ACC112 (cell line): ENCODE measurements at regions not wholly inside any gene's neighbourhood (a gene's known extent, or its start where the extent isn't known, plus 50 kb on each side); places are given as distances from the start of the nearest gene placed in this dataset.

Source experiments
- H2AFZ ChIP-seq: fragments of 200-600 bp; sonication (generic); one replicate; pipeline ENCODE4 v1.6.0; 2017; ENCODE audit warnings: antibody characterized with exemption, low read length; ENCODE audit not compliant: unreplicated experiment
- H3K27ac ChIP-seq: fragments of 200-600 bp; sonication (generic); 2 replicates; pipeline ENCODE4 v1.5.1; 2014; ENCODE audit warnings: low read depth, mild to moderate bottlenecking, antibody characterized with exemption, low read length, moderate library complexity
- H3K27me3 ChIP-seq: fragments of 200-600 bp; sonication (generic); 2 replicates; pipeline ENCODE4 v1.6.1; 2014; ENCODE audit warnings: mild to moderate bottlenecking, antibody characterized with exemption, low read length, moderate library complexity, mixed read lengths; ENCODE audit not compliant: insufficient read depth
- H3K36me3 ChIP-seq: fragments of 200-600 bp; sonication (generic); 2 replicates; pipeline ENCODE4 v1.6.1; 2016; ENCODE audit warnings: mild to moderate bottlenecking, antibody characterized with exemption, low read length, moderate library complexity, mixed read lengths; ENCODE audit not compliant: insufficient read depth
- H3K4me1 ChIP-seq: fragments of 200-600 bp; sonication (generic); one replicate; pipeline ENCODE4 v1.6.1; 2016; ENCODE audit warnings: low read length, mixed read lengths; ENCODE audit not compliant: insufficient read depth, unreplicated experiment, control insufficient read depth
- H3K4me3 ChIP-seq: fragments of 200-600 bp; sonication (generic); 2 replicates; pipeline ENCODE4 v1.5.1; 2014; ENCODE audit warnings: mild to moderate bottlenecking, low read depth, low read length
- H3K79me2 ChIP-seq: fragments of 200-600 bp; sonication (generic); one replicate; pipeline ENCODE4 v1.6.0; 2016; ENCODE audit warnings: low read length; ENCODE audit not compliant: control insufficient read depth, unreplicated experiment, insufficient read depth

DNA sequence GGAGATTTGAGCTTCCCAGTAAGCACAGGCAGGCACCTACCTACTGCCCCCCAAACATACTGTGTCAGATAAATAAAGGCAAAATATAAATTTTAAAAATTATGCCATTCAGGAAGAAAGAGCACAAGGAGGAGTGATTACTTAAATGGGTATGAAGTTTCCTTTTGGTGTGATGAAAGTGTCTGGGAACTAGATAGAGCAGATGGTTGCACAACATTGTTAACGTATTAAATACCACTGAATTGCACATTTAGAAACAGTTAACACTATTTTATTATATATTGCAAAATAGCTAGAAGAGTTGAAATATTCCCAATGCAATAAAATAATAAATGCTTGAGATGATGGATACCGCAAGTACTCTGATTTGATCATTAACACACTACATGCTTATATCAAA, 374.7 kb upstream of the FGF13 start:
- Histone ChIP-seq H3K4me3 (no peak overlapping the region), H3K27me3 (no peaks in the 10 kb centered on the region), H3K36me3 (no peaks in the 10 kb centered on the region), H3K79me2 (no peaks in the 10 kb centered on the region), H3K4me1 (no peaks in the 10 kb centered on the region), H2AFZ (no peak overlapping the region), H3K27ac (no peak overlapping the region)

DNA sequence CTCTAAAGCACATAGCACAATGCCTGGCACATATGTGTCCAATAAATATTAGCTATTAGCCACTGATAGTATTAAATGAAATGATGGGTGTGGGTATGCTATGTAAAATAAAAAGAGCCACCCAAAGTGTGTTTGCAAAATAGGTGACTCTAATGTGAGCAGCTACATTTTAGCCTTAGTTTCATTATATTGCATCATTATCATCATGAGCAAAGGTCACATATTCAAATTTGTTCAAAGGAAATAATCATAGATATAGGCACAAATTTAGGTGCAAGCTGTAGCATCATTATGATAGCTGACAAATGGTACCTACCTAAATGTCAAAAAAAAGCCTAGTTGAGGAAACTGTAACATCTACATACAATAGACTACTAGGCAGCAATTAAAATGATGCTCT, 373.9 kb upstream of the FGF13 start:
- Histone ChIP-seq H3K36me3 (no peaks in the 10 kb centered on the region), H2AFZ (no peak overlapping the region), H3K79me2 (no peaks in the 10 kb centered on the region), H3K4me3 (no peak overlapping the region), H3K4me1 (no peaks in the 10 kb centered on the region), H3K27ac (no peak overlapping the region), H3K27me3 (no peaks in the 10 kb centered on the region)

DNA sequence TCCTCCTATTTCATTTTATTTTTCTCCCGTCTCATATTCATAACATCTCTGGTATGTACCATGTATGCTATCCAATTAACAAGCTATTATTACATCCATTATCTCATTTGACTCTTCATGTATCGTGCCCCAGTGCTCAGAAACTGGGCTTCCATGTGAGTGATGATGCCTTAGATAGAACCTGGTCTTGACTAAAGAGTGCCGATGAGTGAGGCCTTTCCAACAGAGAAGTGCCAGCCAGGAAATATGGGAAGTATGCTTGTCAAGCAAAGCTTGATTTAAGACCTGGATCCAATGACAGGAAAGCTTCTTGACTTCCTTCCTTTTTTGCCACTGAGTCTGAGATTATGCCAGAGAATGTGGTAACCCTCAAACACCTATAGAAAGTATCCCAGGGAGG, 371.7 kb upstream of the FGF13 start:
- no peaks in the 10 kb centered on the region for H3K36me3 ChIP-seq
- no peaks in the 10 kb centered on the region for H3K79me2 ChIP-seq
- no peak overlapping the region for H3K27ac ChIP-seq
- peaks cover 2% of the 10 kb centered on the region for H3K4me1 ChIP-seq
- no peaks in the 10 kb centered on the region for H3K27me3 ChIP-seq
- no peak overlapping the region for H3K4me3 ChIP-seq
- no peak overlapping the region for H2AFZ ChIP-seq

GRCh38 chrX:139081965-139082364, 370.4 kb upstream of the FGF13 start:
- H3K27me3 ChIP-seq, result no peaks in the 10 kb centered on the region
- no peak overlapping the region for H3K27ac ChIP-seq
- no peaks in the 10 kb centered on the region for H3K36me3 ChIP-seq
- no peaks in the 10 kb centered on the region for H3K79me2 ChIP-seq
- no peak overlapping the region for H2AFZ ChIP-seq
- H3K4me3 ChIP-seq, result no peak overlapping the region
- peaks cover 5% of the 10 kb centered on the region for H3K4me1 ChIP-seq

DNA sequence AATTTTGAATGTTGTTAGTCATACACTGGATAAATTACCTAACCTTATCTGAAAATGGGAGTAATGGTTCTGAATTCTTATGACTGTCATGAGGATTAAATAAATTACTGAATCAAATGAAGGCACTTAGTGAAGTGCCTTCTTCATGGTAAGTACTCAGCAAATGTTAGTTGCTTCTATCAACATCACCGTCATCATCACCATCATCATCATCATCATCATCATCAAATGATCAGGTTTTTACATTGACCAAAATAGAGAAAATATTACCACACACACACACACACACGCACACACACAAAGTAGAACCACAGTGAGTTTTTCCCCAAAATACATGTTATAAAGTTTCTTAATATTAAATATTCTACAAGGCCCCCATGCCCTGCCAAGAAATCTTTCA, 368.3 kb upstream of the FGF13 start:
- no peak overlapping the region for H3K27ac ChIP-seq
- H3K36me3 ChIP-seq, result no peaks in the 10 kb centered on the region
- no peak overlapping the region for H2AFZ ChIP-seq
- H3K4me1 ChIP-seq, result peaks cover 5% of the 10 kb centered on the region
- no peaks in the 10 kb centered on the region for H3K79me2 ChIP-seq
- H3K4me3 ChIP-seq, result no peak overlapping the region
- H3K27me3 ChIP-seq, result no peaks in the 10 kb centered on the region

DNA sequence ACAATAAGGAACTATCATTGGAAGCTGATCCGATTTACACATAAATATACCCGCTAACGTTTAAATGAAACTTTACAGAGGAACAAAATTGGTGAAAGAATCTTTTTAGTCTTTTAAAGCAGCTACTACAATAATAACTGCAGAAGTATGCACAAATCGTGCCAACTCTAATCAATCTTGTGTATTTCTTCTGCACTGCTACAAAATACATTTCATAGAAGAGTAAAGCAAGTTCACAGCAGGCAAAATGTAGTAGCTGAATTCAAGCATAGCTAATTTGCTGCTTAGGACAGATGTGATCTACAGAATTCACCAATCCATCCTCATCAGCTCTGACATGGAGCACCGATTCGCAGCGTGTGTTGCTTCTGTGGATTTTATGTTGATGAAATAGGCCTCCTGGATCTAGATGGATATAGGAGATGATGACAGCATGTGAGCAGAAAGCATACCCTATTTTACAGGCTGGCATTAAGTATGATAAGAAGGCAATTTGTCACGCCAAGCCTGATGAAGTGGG, 367.3 kb upstream of the FGF13 start:
- H2AFZ ChIP-seq, result no peak overlapping the region
- peaks cover 5% of the 10 kb centered on the region for H3K4me1 ChIP-seq
- H3K4me3 ChIP-seq, result no peak overlapping the region
- no peaks in the 10 kb centered on the region for H3K27me3 ChIP-seq
- 0 out of 2 replicates have a peak overlapping the region, but pooled peaks have one; percentile 85 for H3K27ac ChIP-seq
- no peaks in the 10 kb centered on the region for H3K36me3 ChIP-seq
- H3K79me2 ChIP-seq, result no peaks in the 10 kb centered on the region

DNA sequence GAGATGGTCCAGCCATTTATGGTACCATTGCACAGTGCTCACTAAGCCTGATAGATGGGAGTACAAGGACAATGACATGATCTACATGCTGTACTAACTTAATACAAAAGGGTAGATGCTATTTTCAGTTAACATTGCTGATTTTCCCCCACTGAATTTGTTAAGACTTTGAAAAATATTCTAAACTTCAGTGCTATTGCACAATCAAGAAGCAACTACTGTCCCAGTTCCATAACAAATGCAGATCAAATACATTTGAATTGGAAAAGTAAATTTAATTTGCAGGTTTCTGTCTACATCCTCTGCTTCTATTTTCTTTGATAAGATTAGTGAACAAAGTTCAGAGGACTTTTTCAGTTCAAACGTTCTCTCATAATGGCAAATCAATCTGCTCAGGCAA, 366.8 kb upstream of the FGF13 start:
- Histone ChIP-seq H3K27me3 (no peaks in the 10 kb centered on the region), H3K36me3 (no peaks in the 10 kb centered on the region), H3K27ac (peak overlapping the region; percentile 85), H3K79me2 (no peaks in the 10 kb centered on the region), H2AFZ (no peak overlapping the region), H3K4me3 (no peak overlapping the region), H3K4me1 (peaks cover 8% of the 10 kb centered on the region)

DNA sequence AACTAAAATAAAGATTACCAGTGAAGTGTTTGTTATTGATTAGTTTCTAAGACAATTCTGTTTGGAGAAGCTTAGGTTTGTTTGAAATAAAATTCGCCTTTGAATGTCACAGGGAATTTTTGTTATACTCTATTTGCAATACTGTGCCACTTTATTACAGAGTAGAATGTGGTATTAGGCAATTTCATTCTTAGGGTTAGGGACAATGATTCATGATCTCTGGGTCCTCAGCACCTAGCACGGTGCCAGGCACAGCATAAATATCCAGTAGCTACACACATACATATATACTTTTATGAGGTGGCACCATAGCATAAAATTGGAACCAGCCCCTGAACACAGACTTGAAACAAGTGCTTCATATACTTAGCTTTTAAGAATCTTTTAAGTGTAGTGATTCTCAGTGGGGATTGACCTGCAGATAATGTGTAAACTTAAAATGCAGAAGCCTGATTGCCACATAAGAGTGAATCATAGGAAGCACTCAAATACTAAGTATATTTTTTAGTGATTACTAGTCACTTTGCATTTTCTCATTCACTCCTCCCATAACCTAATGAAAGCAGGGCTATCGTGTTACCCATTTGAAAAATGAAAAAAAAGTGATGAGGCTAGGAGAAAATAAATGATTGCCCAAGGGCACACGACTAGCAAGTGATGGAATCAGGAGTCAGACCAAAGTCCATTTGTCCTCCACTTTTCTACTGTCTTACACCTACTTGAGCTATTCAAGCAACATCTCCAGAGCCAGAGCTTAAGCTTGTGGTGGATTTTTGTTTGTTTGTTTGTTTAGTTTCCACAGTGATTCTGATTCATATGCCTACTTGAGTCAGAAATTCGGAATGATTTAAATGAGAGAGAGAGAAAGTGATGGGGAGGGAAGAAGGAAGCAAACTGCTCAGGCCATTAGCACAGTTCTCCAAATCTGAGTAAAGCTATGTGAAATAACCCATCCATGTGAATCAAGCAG, 366.0 kb upstream of the FGF13 start:
- peaks cover 8% of the 10 kb centered on the region for H3K4me1 ChIP-seq
- H3K79me2 ChIP-seq, result no peaks in the 10 kb centered on the region
- H3K4me3 ChIP-seq, result 0 out of 2 replicates have a peak overlapping the region, but pooled peaks have one; percentile 16
- H3K27me3 ChIP-seq, result no peaks in the 10 kb centered on the region
- no peaks in the 10 kb centered on the region for H3K36me3 ChIP-seq
- H3K27ac ChIP-seq, result peak overlapping the region; percentile 85
- no peak overlapping the region for H2AFZ ChIP-seq

- Histone ChIP-seq H3K79me2 (no peaks in the 10 kb centered on the region), H3K27ac (no peak overlapping the region), H2AFZ (no peak overlapping the region), H3K36me3 (no peaks in the 10 kb centered on the region), H3K4me1 (no peaks in the 10 kb centered on the region), H3K4me3 (no peak overlapping the region), H3K27me3 (no peaks in the 10 kb centered on the region)
Measured at GRCh38 chrX:139063364-139063763, 351.8 kb upstream of the FGF13 start.

GRCh38 chrX:139058831-139059495, 347.4 kb upstream of the FGF13 start:
- Histone ChIP-seq H3K27me3 (no peaks in the 10 kb centered on the region), H3K27ac (peak overlapping the region; percentile 45), H2AFZ (peak overlapping the region; percentile 50), H3K36me3 (no peaks in the 10 kb centered on the region), H3K79me2 (no peaks in the 10 kb centered on the region), H3K4me3 (peak overlapping the region; percentile 49; the same call in 1 of the 2 replicates), H3K4me1 (no peaks in the 10 kb centered on the region)
